ENCODE measurements at regions not wholly inside any gene's neighbourhood (a gene's known extent, or its start where the extent isn't known, plus 50 kb on each side); places are given as distances from the start of the nearest gene placed in this dataset.

GRCh38 chr3:19595884-19596283 is 338.1 kb downstream of the EFHB start:
- peaks cover 6% of the 10 kb centered on the region for H3K9me3 ChIP-seq (ENCODE audit: control insufficient read depth, low read length)
- whole genome bisulfite sequencing, 2 experiments (ENCODE audit: insufficient coverage in 1 of 2, insufficient read length in 1 of 2), result 81 to 100% methylated on average over 1 of the region's 1 CpG
- peaks cover 2% of the 10 kb centered on the region for H3K27me3 Mint-ChIP-seq (ENCODE audit: insufficient read depth)
- H3K36me3 ChIP-seq (ENCODE audit: control insufficient read depth, insufficient read depth, low read length), result no peaks in the 10 kb centered on the region
- no peaks in the 10 kb centered on the region for H3K4me1 ChIP-seq (ENCODE audit: control insufficient read depth, insufficient read depth, low read length)
- no peak overlapping the region for H3K9ac ChIP-seq (ENCODE audit: extremely low read depth, low read length, poor library complexity, severe bottlenecking)
- H3K36me3 Mint-ChIP-seq (ENCODE audit: low read depth), result no peaks in the 10 kb centered on the region
- H3K4me3 Mint-ChIP-seq, result no peak overlapping the region
- no peak overlapping the region for H3K4me3 ChIP-seq (ENCODE audit: low read length)
- H3K27me3 ChIP-seq (ENCODE audit: control insufficient read depth, insufficient read depth, low read length, poor library complexity, severe bottlenecking), result no peaks in the 10 kb centered on the region
- no peak overlapping the region for H3K27ac ChIP-seq (ENCODE audit: low read depth, low read length)
- peaks cover 5% of the 10 kb centered on the region for H3K9me3 Mint-ChIP-seq
- H3K27ac Mint-ChIP-seq, result no peak overlapping the region
- no peaks in the 10 kb centered on the region for H3K4me1 Mint-ChIP-seq
- TF ChIP-seq CTCF (conservative IDR thresholded peaks at IDR 0.05), result no peak
- no peak for DNase-seq

All from endodermal cell (in vitro differentiated cells).